AG10803 (cell line): ENCODE measurements at regions not wholly inside any gene's neighbourhood (a gene's known extent, or its start where the extent isn't known, plus 50 kb on each side); places are given as distances from the start of the nearest gene placed in this dataset.
A peak's percentile ranks its signal among the peaks of the same experiment; 100 is the strongest.

Experiments
- DNase-seq: peaks from one replicate; pipeline ENCODE4 v3.0.0; 2010; ENCODE audit warnings: low read depth
- H3K4me3 ChIP-seq: 2 replicates; pipeline ENCODE4 v1.5.1; 2011; ENCODE audit warnings: mild to moderate bottlenecking, low read length, control low read depth
- TF ChIP-seq, protein P1 (sequence below): conservative IDR thresholded peaks from 2 replicates; pipeline ENCODE4 v1.5.1; 2011; ENCODE audit warnings: mild to moderate bottlenecking, low read length, control low read depth, inconsistent platforms

DNA sequence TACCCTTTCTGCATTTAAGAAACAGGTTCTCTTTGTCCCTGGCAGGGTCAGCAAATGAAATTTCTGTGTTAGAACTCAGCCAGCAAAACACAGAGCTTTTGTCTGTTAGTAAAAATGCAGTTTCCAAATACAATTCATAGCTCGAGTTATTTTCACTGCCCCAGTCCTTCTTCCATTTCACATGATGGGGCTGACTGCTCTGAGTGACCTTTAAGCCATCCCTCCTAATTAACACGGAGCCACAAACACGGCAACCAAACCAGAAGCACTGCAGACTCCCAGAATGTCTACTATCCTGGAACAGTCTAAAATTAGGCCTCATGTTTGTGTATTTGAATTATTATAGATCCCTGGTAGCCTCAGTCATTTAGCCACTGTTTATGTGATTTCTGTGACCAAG lies 99.1 kb upstream of the RGS4 start:
- no peak for DNase-seq

DNA sequence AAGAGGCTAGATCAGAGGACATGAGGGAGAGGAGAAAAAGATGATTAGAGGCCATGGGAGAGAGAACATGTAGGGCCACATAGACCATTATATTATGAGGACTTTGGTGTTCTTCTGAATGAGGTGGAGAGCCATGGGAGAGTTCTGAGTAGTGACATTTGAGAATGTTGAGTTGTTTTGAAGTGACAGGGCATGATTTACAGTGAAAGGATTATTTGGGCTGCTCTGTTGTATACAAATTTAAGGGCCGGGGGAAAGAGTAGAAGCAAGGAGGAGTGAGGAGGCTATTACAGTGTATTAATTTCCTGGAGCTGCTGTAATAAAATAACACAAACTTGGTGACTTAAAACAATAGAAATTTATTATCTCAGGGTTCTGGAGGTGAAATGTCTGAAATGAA lies 102.5 kb upstream of the RGS4 start:
- TF ChIP-seq, protein P1, sequence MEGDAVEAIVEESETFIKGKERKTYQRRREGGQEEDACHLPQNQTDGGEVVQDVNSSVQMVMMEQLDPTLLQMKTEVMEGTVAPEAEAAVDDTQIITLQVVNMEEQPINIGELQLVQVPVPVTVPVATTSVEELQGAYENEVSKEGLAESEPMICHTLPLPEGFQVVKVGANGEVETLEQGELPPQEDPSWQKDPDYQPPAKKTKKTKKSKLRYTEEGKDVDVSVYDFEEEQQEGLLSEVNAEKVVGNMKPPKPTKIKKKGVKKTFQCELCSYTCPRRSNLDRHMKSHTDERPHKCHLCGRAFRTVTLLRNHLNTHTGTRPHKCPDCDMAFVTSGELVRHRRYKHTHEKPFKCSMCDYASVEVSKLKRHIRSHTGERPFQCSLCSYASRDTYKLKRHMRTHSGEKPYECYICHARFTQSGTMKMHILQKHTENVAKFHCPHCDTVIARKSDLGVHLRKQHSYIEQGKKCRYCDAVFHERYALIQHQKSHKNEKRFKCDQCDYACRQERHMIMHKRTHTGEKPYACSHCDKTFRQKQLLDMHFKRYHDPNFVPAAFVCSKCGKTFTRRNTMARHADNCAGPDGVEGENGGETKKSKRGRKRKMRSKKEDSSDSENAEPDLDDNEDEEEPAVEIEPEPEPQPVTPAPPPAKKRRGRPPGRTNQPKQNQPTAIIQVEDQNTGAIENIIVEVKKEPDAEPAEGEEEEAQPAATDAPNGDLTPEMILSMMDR, result no peak
- H3K4me3 ChIP-seq, result no peak overlapping the region
- DNase-seq, result no peak

More for the DNA sequence above, 99.1 kb upstream of the RGS4 start:
- H3K4me3 ChIP-seq, result no peak overlapping the region
- TF ChIP-seq, protein P1, result no peak

DNA sequence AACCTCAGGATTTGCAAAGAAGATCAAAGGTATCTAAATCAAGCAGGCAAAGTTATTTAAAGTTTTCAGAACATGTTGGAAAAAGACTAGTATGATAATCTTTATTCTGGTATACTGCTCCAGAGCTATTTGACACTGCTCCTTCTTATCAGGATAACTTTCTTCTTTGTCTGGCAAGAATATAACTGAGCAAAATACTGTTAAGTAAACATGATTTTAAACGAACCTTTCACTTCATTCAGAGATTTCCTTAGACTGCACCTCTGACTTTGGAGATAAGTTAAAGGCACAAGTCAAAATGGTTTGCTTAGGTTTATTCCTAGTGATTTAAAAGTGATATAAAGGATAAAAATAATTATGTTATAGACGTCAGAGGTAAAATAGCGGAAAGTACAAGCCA lies 103.9 kb upstream of the CCDC190 start:
- DNase-seq, result no peak
- TF ChIP-seq, protein P1, result no peak
- no peak overlapping the region for H3K4me3 ChIP-seq

DNA sequence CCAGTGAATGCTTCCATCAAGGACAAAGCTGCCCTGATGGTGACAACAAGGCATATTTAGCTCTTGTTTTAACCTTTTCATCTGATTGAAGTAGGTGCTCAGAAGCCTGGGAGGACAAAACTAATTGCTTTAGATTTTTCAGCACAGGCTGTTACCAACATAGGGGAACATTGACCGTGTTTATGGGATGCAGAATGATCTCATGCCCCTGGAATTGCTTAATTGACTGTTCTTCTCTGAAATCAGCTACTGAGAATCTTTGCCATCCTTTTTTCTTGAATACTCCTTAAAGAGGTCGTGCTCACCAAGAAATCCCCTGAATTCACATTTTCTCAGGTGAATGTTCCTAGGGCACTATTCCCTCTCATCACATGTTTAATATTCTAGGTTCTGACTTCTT lies 95.9 kb upstream of the CCDC190 start:
- H3K4me3 ChIP-seq, result no peak overlapping the region
- TF ChIP-seq, protein P1, result no peak
- peak; percentile 51 for DNase-seq

DNA sequence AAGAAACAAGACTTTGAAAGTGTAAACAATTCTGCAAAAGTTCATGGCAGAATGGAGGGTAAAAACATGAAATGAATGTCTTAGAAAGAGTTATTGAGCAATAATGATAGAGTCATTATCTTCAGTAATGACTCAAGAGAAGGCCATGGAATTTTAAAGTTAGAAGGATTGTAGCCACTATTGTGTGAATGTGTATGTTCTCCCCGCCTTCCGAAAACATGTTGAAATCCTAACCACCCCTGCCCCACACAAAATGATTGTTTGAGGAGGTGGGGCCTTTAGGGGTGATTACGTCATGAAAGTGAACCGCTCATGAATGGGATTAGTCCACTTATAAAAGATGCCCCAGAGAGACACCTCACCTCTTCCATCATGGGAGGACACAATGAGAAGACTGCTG lies 93.8 kb upstream of the CCDC190 start:
- DNase-seq, result no peak
- H3K4me3 ChIP-seq, result no peak overlapping the region
- TF ChIP-seq, protein P1, result no peak

DNA sequence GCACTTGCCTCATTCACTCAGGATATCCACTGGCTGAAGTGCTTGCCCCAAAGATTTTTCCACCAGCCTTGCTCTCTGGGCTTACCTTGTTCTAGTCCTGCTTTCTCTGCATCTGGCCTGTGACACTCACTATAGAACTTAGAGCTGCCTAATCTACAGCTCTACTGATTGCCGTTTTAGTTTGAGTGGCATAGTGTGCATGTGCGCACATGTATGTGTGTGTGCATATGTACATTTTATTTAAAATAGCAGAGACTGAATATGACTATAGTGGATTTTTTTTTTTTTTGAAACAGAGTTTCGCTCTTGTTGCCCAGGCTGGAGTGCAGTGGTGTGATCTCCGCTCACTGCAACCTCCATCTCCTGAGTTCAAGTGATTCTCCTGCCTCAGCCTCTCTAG lies 92.0 kb upstream of the CCDC190 start:
- H3K4me3 ChIP-seq, result no peak overlapping the region
- TF ChIP-seq, protein P1, result no peak

DNA sequence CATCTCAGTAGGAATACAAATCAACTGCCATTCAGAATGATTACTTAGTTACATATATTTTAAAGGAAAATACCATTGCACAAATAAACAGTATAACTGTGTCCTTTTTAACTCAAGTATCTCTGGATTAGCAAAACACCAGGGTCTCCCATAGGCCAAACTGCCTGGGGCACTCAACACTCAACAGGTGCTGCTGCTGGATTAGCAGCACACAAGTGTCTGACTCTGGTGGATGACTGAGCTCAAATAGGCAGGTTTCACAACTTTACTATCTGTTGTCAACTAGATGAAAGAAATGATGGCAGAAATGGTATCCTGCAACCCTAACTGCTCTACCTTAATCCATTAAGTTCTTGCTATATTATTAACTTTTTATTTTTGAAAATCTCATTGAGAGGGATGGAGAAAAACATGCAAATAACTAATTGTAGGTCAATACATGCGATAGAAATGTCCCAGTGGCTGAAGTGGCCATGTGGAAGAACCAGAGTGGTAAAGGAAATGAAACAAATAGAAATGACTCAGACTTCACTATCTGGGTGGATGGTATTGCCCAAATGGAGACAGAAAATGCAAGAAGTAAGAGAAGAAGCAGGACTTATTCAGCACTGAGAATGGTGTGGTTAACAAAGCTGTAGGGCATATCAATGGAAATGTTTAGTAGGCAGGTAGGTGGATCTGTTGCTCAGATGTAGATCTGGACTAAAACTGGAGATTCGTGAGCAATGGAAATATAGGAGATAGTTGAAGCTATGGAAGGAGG lies 90.8 kb upstream of the CCDC190 start:
- DNase-seq, result no peak
- no peak overlapping the region for H3K4me3 ChIP-seq
- TF ChIP-seq, protein P1, result no peak

More for the DNA sequence above, 92.0 kb upstream of the CCDC190 start:
- no peak for DNase-seq
